Left lobe of liver (tissue), 2 donors: ENCODE measurements at regions not wholly inside any gene's neighbourhood (a gene's known extent, or its start where the extent isn't known, plus 50 kb on each side); places are given as distances from the start of the nearest gene placed in this dataset.

Experiments
- ATAC-seq: fragments of 200-7000 bp; cut with Tn5 transposase; one replicate; pipeline ENCODE4 v1.9.1; 2020; ENCODE audit warnings: mild to moderate bottlenecking, moderate library complexity
- DNase-seq: peaks from one replicate; pipeline ENCODE4 v3.0.0-alpha.2; 2020; ENCODE audit warnings: low spot score
- donor health status: DM: no; HTN: no; CAD: no; lungs with moderate emphysema.
- donor health status: DM: no; HTN: yes; CAD: no.

GRCh38 chr2:12826781-12827180, 110.0 kb downstream of the TRIB2 start:
- no peak for ATAC-seq

GRCh38 chr2:12827721-12828120, 111.0 kb downstream of the TRIB2 start:
- DNase-seq (no peak), ATAC-seq (no peak)

More at GRCh38 chr2:12826781-12827180, 110.0 kb downstream of the TRIB2 start:
- DNase-seq: no peak

- ATAC-seq (no peak), DNase-seq (no peak)
Observed at GRCh38 chr2:12828980-12829379, 112.2 kb downstream of the TRIB2 start.

- no peak for DNase-seq
Observed at GRCh38 chr2:12831016-12831415, 114.3 kb downstream of the TRIB2 start.

GRCh38 chr2:12834239-12834638, 117.5 kb downstream of the TRIB2 start:
- ATAC-seq: no peak
- DNase-seq: no peak

More at GRCh38 chr2:12831016-12831415, 114.3 kb downstream of the TRIB2 start:
- no peak for ATAC-seq

GRCh38 chr2:12835733-12836132, 119.0 kb downstream of the TRIB2 start:
- ATAC-seq (no peak), DNase-seq (no peak)

GRCh38 chr2:12839339-12839738, 122.6 kb downstream of the TRIB2 start:
- no peak for ATAC-seq

GRCh38 chr2:12841021-12841420, 124.3 kb downstream of the TRIB2 start:
- ATAC-seq: no peak
- DNase-seq: no peak

More at GRCh38 chr2:12839339-12839738, 122.6 kb downstream of the TRIB2 start:
- no peak for DNase-seq

GRCh38 chr2:12842917-12843316, 126.2 kb downstream of the TRIB2 start:
- no peak for ATAC-seq
- DNase-seq: no peak

GRCh38 chr2:12844511-12844910, 127.8 kb downstream of the TRIB2 start:
- DNase-seq (no peak), ATAC-seq (no peak)

- no peak for DNase-seq
- no peak for ATAC-seq
Observed at GRCh38 chr2:12847694-12848575, 131.2 kb downstream of the TRIB2 start.

- ATAC-seq: no peak
- no peak for DNase-seq
Observed at GRCh38 chr2:12852135-12852534, 135.4 kb downstream of the TRIB2 start.

GRCh38 chr2:12854001-12854530, 137.3 kb downstream of the TRIB2 start:
- ATAC-seq: no peak
- no peak for DNase-seq

GRCh38 chr2:12855508-12855907, 138.8 kb downstream of the TRIB2 start:
- ATAC-seq: no peak
- DNase-seq: no peak

- ATAC-seq: no peak
- DNase-seq: no peak
Observed at GRCh38 chr2:12856934-12857601, 140.3 kb downstream of the TRIB2 start.

GRCh38 chr2:12857891-12858290, 141.2 kb downstream of the TRIB2 start:
- no peak for DNase-seq

GRCh38 chr2:12858786-12859185, 142.1 kb downstream of the TRIB2 start:
- ATAC-seq (no peak), DNase-seq (no peak)

More at GRCh38 chr2:12857891-12858290, 141.2 kb downstream of the TRIB2 start:
- ATAC-seq: no peak

- DNase-seq (no peak), ATAC-seq (no peak)
Observed at GRCh38 chr2:12861344-12861930, 144.7 kb downstream of the TRIB2 start.

GRCh38 chr2:12862541-12862940, 145.8 kb downstream of the TRIB2 start:
- ATAC-seq: no peak

GRCh38 chr2:12863937-12864336, 147.2 kb downstream of the TRIB2 start:
- DNase-seq: no peak
- ATAC-seq: no peak

More at GRCh38 chr2:12862541-12862940, 145.8 kb downstream of the TRIB2 start:
- DNase-seq: no peak

- peak; percentile 48 for ATAC-seq
- DNase-seq: no peak
Observed at GRCh38 chr2:12867631-12868287, 151.0 kb downstream of the TRIB2 start.
